OCI-LY3 (cell line): ENCODE measurements at regions not wholly inside any gene's neighbourhood (a gene's known extent, or its start where the extent isn't known, plus 50 kb on each side); places are given as distances from the start of the nearest gene placed in this dataset.

Experiments
- EZH2phosphoT487 ChIP-seq: fragments of 200-600 bp; shearing (Covaris generic); IDR thresholded peaks from 2 replicates; pipeline ENCODE4 v1.6.1; 2018; ENCODE audit warnings: antibody characterized with exemption, mixed run types, low read depth
- TF ChIP-seq, protein P1 (sequence below): fragments of 200-600, 300-600 bp; sonication (generic); IDR thresholded peaks from 2 replicates; pipeline ENCODE4 v1.5.1; 2014; ENCODE audit warnings: antibody characterized with exemption, low read length, low read depth

GRCh38 chr9:81314490-81314889 lies 374.9 kb downstream of the TLE1 start:
- TF ChIP-seq, protein P1, sequence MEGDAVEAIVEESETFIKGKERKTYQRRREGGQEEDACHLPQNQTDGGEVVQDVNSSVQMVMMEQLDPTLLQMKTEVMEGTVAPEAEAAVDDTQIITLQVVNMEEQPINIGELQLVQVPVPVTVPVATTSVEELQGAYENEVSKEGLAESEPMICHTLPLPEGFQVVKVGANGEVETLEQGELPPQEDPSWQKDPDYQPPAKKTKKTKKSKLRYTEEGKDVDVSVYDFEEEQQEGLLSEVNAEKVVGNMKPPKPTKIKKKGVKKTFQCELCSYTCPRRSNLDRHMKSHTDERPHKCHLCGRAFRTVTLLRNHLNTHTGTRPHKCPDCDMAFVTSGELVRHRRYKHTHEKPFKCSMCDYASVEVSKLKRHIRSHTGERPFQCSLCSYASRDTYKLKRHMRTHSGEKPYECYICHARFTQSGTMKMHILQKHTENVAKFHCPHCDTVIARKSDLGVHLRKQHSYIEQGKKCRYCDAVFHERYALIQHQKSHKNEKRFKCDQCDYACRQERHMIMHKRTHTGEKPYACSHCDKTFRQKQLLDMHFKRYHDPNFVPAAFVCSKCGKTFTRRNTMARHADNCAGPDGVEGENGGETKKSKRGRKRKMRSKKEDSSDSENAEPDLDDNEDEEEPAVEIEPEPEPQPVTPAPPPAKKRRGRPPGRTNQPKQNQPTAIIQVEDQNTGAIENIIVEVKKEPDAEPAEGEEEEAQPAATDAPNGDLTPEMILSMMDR: no peak
- no peak for TF ChIP-seq EZH2phosphoT487
